Type B pancreatic cell (in vitro differentiated cells): ENCODE measurements at regions not wholly inside any gene's neighbourhood (a gene's known extent, or its start where the extent isn't known, plus 50 kb on each side); places are given as distances from the start of the nearest gene placed in this dataset.

ENCODE experiments used
- DNase-seq: peaks from one replicate; pipeline ENCODE4 v3.0.0; 2021; ENCODE audit warnings: mixed read lengths; ENCODE audit not compliant: unreplicated experiment; ENCODE audit errors: extremely low spot score
- H3K27ac Mint-ChIP-seq: 2 replicates; pipeline ENCODE4 v1.8.0; 2021; ENCODE audit warnings: mild to moderate bottlenecking, mixed read lengths
- H3K27me3 Mint-ChIP-seq: 2 replicates; pipeline ENCODE4 v1.8.0; 2021; ENCODE audit warnings: mixed read lengths
- H3K36me3 Mint-ChIP-seq: 2 replicates; pipeline ENCODE4 v1.8.0; 2021; ENCODE audit warnings: mixed read lengths
- H3K4me1 Mint-ChIP-seq: one replicate; pipeline ENCODE4 v1.8.0; 2021; ENCODE audit warnings: mixed read lengths; ENCODE audit not compliant: unreplicated experiment
- H3K4me3 Mint-ChIP-seq: 2 replicates; pipeline ENCODE4 v1.8.0; 2021; ENCODE audit warnings: mild to moderate bottlenecking, mixed read lengths
- H3K9me3 Mint-ChIP-seq: 2 replicates; pipeline ENCODE4 v1.8.0; 2021; ENCODE audit warnings: mixed read lengths
- CTCF ChIP-seq: fragments of 200-600 bp; sonication (generic); conservative IDR thresholded peaks from 2 replicates; pipeline ENCODE4 v1.5.0; 2021; ENCODE audit warnings: antibody characterized with exemption, mild to moderate bottlenecking

GRCh38 chr4:173656898-173657297 lies 126.9 kb upstream of the HAND2 start:
- Mint-ChIP-seq H3K36me3 (no peaks in the 10 kb centered on the region), H3K9me3 (peaks cover 4% of the 10 kb centered on the region), H3K4me3 (no peak overlapping the region), H3K27ac (no peak overlapping the region), H3K27me3 (peaks cover 12% of the 10 kb centered on the region), H3K4me1 (peaks cover 4% of the 10 kb centered on the region)
- TF ChIP-seq CTCF, result no peak
- DNase-seq, result no peak

GRCh38 chr4:173652283-173652931 lies 122.4 kb upstream of the HAND2 start:
- no peak overlapping the region for H3K4me3 Mint-ChIP-seq
- H3K27me3 Mint-ChIP-seq, result peaks cover 9% of the 10 kb centered on the region
- no peak overlapping the region for H3K27ac Mint-ChIP-seq
- no peaks in the 10 kb centered on the region for H3K9me3 Mint-ChIP-seq
- DNase-seq, result no peak
- TF ChIP-seq CTCF, result no peak
- H3K36me3 Mint-ChIP-seq, result no peaks in the 10 kb centered on the region
- H3K4me1 Mint-ChIP-seq, result peaks cover 5% of the 10 kb centered on the region

GRCh38 chr4:173651651-173652282 lies 121.7 kb upstream of the HAND2 start:
- Mint-ChIP-seq H3K4me1 (peaks cover 5% of the 10 kb centered on the region), H3K4me3 (no peak overlapping the region), H3K36me3 (no peaks in the 10 kb centered on the region), H3K9me3 (no peaks in the 10 kb centered on the region), H3K27me3 (peaks cover 9% of the 10 kb centered on the region), H3K27ac (no peak overlapping the region)
- DNase-seq, result no peak
- no peak for TF ChIP-seq CTCF

- Mint-ChIP-seq H3K27ac (no peak overlapping the region), H3K9me3 (no peaks in the 10 kb centered on the region), H3K4me1 (peaks cover 5% of the 10 kb centered on the region), H3K27me3 (no peaks in the 10 kb centered on the region), H3K36me3 (no peaks in the 10 kb centered on the region), H3K4me3 (no peak overlapping the region)
- no peak for TF ChIP-seq CTCF
- no peak for DNase-seq
These were observed 117.9 kb upstream of the HAND2 start for GRCh38 chr4:173647902-173648301.

GRCh38 chr4:173642509-173642908 lies 112.5 kb upstream of the HAND2 start:
- Mint-ChIP-seq H3K27ac (no peak overlapping the region), H3K9me3 (no peaks in the 10 kb centered on the region), H3K4me3 (no peak overlapping the region), H3K36me3 (no peaks in the 10 kb centered on the region), H3K27me3 (no peaks in the 10 kb centered on the region), H3K4me1 (no peaks in the 10 kb centered on the region)
- no peak for DNase-seq
- no peak for TF ChIP-seq CTCF
